ENCODE measurements at regions not wholly inside any gene's neighbourhood (a gene's known extent, or its start where the extent isn't known, plus 50 kb on each side); places are given as distances from the start of the nearest gene placed in this dataset.

- Mint-ChIP-seq H3K4me3 (no peak overlapping the region), H3K27ac (no peak overlapping the region), H3K4me1 (ENCODE audit: low read depth) (peaks cover 26% of the 10 kb centered on the region), H3K9me3 (ENCODE audit: low read depth) (no peaks in the 10 kb centered on the region), H3K36me3 (no peaks in the 10 kb centered on the region), H3K27me3 (no peaks in the 10 kb centered on the region)
Measured at GRCh38 chr18:46343931-46344372, 239.8 kb downstream of the HAUS1 start.

GRCh38 chr18:46344416-46345180 lies 240.4 kb downstream of the HAUS1 start:
- Mint-ChIP-seq H3K36me3 (no peaks in the 10 kb centered on the region), H3K27ac (no peak overlapping the region), H3K4me1 (ENCODE audit: low read depth) (peaks cover 19% of the 10 kb centered on the region), H3K9me3 (ENCODE audit: low read depth) (no peaks in the 10 kb centered on the region), H3K4me3 (no peak overlapping the region), H3K27me3 (no peaks in the 10 kb centered on the region)

GRCh38 chr18:46345181-46345465 lies 240.9 kb downstream of the HAUS1 start:
- Mint-ChIP-seq H3K4me1 (ENCODE audit: low read depth) (peaks cover 19% of the 10 kb centered on the region), H3K4me3 (no peak overlapping the region), H3K27ac (no peak overlapping the region)

GRCh38 chr18:46346213-46346612 lies 242.0 kb downstream of the HAUS1 start:
- peaks cover 19% of the 10 kb centered on the region for H3K4me1 Mint-ChIP-seq (ENCODE audit: low read depth)
- no peaks in the 10 kb centered on the region for H3K27me3 Mint-ChIP-seq
- no peak overlapping the region for H3K27ac Mint-ChIP-seq
- H3K4me3 Mint-ChIP-seq, result no peak overlapping the region
- H3K36me3 Mint-ChIP-seq, result no peaks in the 10 kb centered on the region
- H3K9me3 Mint-ChIP-seq (ENCODE audit: low read depth), result no peaks in the 10 kb centered on the region

More at GRCh38 chr18:46345181-46345465, 240.9 kb downstream of the HAUS1 start:
- no peaks in the 10 kb centered on the region for H3K27me3 Mint-ChIP-seq
- no peaks in the 10 kb centered on the region for H3K36me3 Mint-ChIP-seq
- no peaks in the 10 kb centered on the region for H3K9me3 Mint-ChIP-seq (ENCODE audit: low read depth)

GRCh38 chr18:46346896-46347630 lies 242.9 kb downstream of the HAUS1 start:
- Mint-ChIP-seq H3K27me3 (no peaks in the 10 kb centered on the region), H3K27ac (no peak overlapping the region), H3K36me3 (no peaks in the 10 kb centered on the region), H3K4me1 (ENCODE audit: low read depth) (peaks cover 19% of the 10 kb centered on the region), H3K4me3 (no peak overlapping the region), H3K9me3 (ENCODE audit: low read depth) (no peaks in the 10 kb centered on the region)

GRCh38 chr18:46350598-46351159 lies 246.5 kb downstream of the HAUS1 start:
- Mint-ChIP-seq H3K4me1 (ENCODE audit: low read depth) (peaks cover 5% of the 10 kb centered on the region), H3K27ac (no peak overlapping the region), H3K27me3 (no peaks in the 10 kb centered on the region), H3K9me3 (ENCODE audit: low read depth) (no peaks in the 10 kb centered on the region), H3K36me3 (no peaks in the 10 kb centered on the region), H3K4me3 (no peak overlapping the region)

- Mint-ChIP-seq H3K4me1 (ENCODE audit: low read depth) (no peaks in the 10 kb centered on the region), H3K36me3 (no peaks in the 10 kb centered on the region), H3K9me3 (ENCODE audit: low read depth) (no peaks in the 10 kb centered on the region), H3K27ac (no peak overlapping the region), H3K4me3 (no peak overlapping the region), H3K27me3 (no peaks in the 10 kb centered on the region)
Measured at GRCh38 chr18:46352520-46353250, 248.5 kb downstream of the HAUS1 start.

- Mint-ChIP-seq H3K4me3 (no peak overlapping the region), H3K36me3 (no peaks in the 10 kb centered on the region), H3K27me3 (no peaks in the 10 kb centered on the region), H3K4me1 (ENCODE audit: low read depth) (no peaks in the 10 kb centered on the region), H3K27ac (no peak overlapping the region), H3K9me3 (ENCODE audit: low read depth) (no peaks in the 10 kb centered on the region)
Measured at GRCh38 chr18:46353460-46353859, 249.3 kb downstream of the HAUS1 start.

- H3K4me1 Mint-ChIP-seq (ENCODE audit: low read depth), result no peaks in the 10 kb centered on the region
- H3K9me3 Mint-ChIP-seq (ENCODE audit: low read depth), result no peaks in the 10 kb centered on the region
- no peak overlapping the region for H3K27ac Mint-ChIP-seq
- no peak overlapping the region for H3K4me3 Mint-ChIP-seq
- H3K36me3 Mint-ChIP-seq, result peaks cover 5% of the 10 kb centered on the region
- H3K27me3 Mint-ChIP-seq, result no peaks in the 10 kb centered on the region
Measured at GRCh38 chr18:46356278-46357033, 252.3 kb downstream of the HAUS1 start.

GRCh38 chr18:46360102-46360699 lies 256.0 kb downstream of the HAUS1 start:
- Mint-ChIP-seq H3K27ac (no peak overlapping the region), H3K9me3 (ENCODE audit: low read depth) (no peaks in the 10 kb centered on the region), H3K4me3 (no peak overlapping the region), H3K36me3 (peaks cover 5% of the 10 kb centered on the region), H3K4me1 (ENCODE audit: low read depth) (no peaks in the 10 kb centered on the region), H3K27me3 (no peaks in the 10 kb centered on the region)

- no peaks in the 10 kb centered on the region for H3K9me3 Mint-ChIP-seq (ENCODE audit: low read depth)
- H3K27ac Mint-ChIP-seq, result no peak overlapping the region
- H3K4me1 Mint-ChIP-seq (ENCODE audit: low read depth), result no peaks in the 10 kb centered on the region
- H3K27me3 Mint-ChIP-seq, result no peaks in the 10 kb centered on the region
- peaks cover 5% of the 10 kb centered on the region for H3K36me3 Mint-ChIP-seq
- no peak overlapping the region for H3K4me3 Mint-ChIP-seq
Measured at GRCh38 chr18:46360866-46361265, 256.7 kb downstream of the HAUS1 start.

- no peaks in the 10 kb centered on the region for H3K9me3 Mint-ChIP-seq (ENCODE audit: low read depth)
- H3K27ac Mint-ChIP-seq, result no peak overlapping the region
- peaks cover 5% of the 10 kb centered on the region for H3K36me3 Mint-ChIP-seq
- no peak overlapping the region for H3K4me3 Mint-ChIP-seq
- H3K27me3 Mint-ChIP-seq, result no peaks in the 10 kb centered on the region
- no peaks in the 10 kb centered on the region for H3K4me1 Mint-ChIP-seq (ENCODE audit: low read depth)
Measured at GRCh38 chr18:46362533-46362932, 258.3 kb downstream of the HAUS1 start.

- Mint-ChIP-seq H3K36me3 (peaks cover 4% of the 10 kb centered on the region), H3K9me3 (ENCODE audit: low read depth) (no peaks in the 10 kb centered on the region), H3K27ac (no peak overlapping the region), H3K27me3 (no peaks in the 10 kb centered on the region), H3K4me1 (ENCODE audit: low read depth) (no peaks in the 10 kb centered on the region), H3K4me3 (no peak overlapping the region)
Measured at GRCh38 chr18:46364048-46364447, 259.9 kb downstream of the HAUS1 start.

- no peaks in the 10 kb centered on the region for H3K27me3 Mint-ChIP-seq
- H3K27ac Mint-ChIP-seq, result no peak overlapping the region
- H3K4me1 Mint-ChIP-seq (ENCODE audit: low read depth), result no peaks in the 10 kb centered on the region
- no peak overlapping the region for H3K4me3 Mint-ChIP-seq
- H3K9me3 Mint-ChIP-seq (ENCODE audit: low read depth), result no peaks in the 10 kb centered on the region
- H3K36me3 Mint-ChIP-seq, result no peaks in the 10 kb centered on the region
Measured at GRCh38 chr18:46366201-46366600, 262.0 kb downstream of the HAUS1 start.

Data from activated naive CD8-positive, alpha-beta T cell (primary cell).